Peyer's patch (tissue), 4 donors: ENCODE measurements at regions not wholly inside any gene's neighbourhood (a gene's known extent, or its start where the extent isn't known, plus 50 kb on each side); places are given as distances from the start of the nearest gene placed in this dataset.

Experiments
- DNase-seq, 3 donors: peaks; one replicate each; pipeline ENCODE4 v3.0.0-alpha.2; 2017 to 2019
- H3K27ac ChIP-seq, 4 donors: fragments of 200-600 bp; sonication (generic); one replicate each; pipeline ENCODE4 v1.5.1; 2016 to 2019
- H3K27me3 ChIP-seq, 2 donors: fragments of 200-600 bp; sonication (generic); one replicate each; pipeline ENCODE4 v1.5.1; 2019
- H3K36me3 ChIP-seq, 3 donors: fragments of 200-600 bp; sonication (generic); one replicate each; pipeline ENCODE4 v1.5.1; 2016 to 2019
- H3K4me1 ChIP-seq, 4 donors: fragments of 200-600 bp; sonication (generic); one replicate each; pipeline ENCODE4 v1.5.1; 2016 to 2019
- H3K4me3 ChIP-seq, 4 donors: fragments of 200-600 bp; sonication (generic); 1 replicate in 3 of 4; 2 replicates in 1 of 4; pipeline ENCODE4 v1.5.1; 2016 to 2019; ENCODE audit warnings: mild to moderate bottlenecking in 1 of 4
- H3K9me3 ChIP-seq, 4 donors: fragments of 200-600 bp; sonication (generic); one replicate each; pipeline ENCODE4 v1.5.1; 2016 to 2019; ENCODE audit warnings: mild to moderate bottlenecking in 1 of 4
- CTCF ChIP-seq, 6 experiments: fragments of 450-650 bp in 4 of 6; fragments of 200-600 bp in 2 of 6; sonication (generic) in 1 of 6; IDR thresholded peaks; one replicate each; pipeline ENCODE4 v1.5.1; 2017 to 2019; ENCODE audit warnings: antibody characterized with exemption in 6 of 6, mild to moderate bottlenecking in 3 of 6, moderate library complexity in 1 of 6
- POLR2A ChIP-seq, 2 donors: fragments of 450-650 bp; IDR thresholded peaks; one replicate each; pipeline ENCODE4 v1.5.1; 2017; ENCODE audit warnings: antibody characterized with exemption in 2 of 2, mild to moderate bottlenecking in 2 of 2, moderate library complexity in 2 of 2

- Histone ChIP-seq H3K27me3 (no peaks in the 10 kb centered on the region), H3K27ac (no peak overlapping the region), H3K9me3 (no peaks in the 10 kb centered on the region), H3K36me3 (no peaks in the 10 kb centered on the region), H3K4me3 (no peak overlapping the region), H3K4me1 (peaks cover 0 to 14% (median 0%) of the 10 kb centered on the region in 4 donors)
- DNase-seq: no peak
- TF ChIP-seq POLR2A (IDR thresholded peaks at IDR 0.05): no peak
- no peak for TF ChIP-seq CTCF (IDR thresholded peaks at IDR 0.05)
These were observed 100.8 kb upstream of the FAM20C start for GRCh38 chr7:91396-92175.

GRCh38 chr7:92231-92674 is 100.1 kb upstream of the FAM20C start:
- Histone ChIP-seq H3K9me3 (peaks cover 0 to 4% (median 0%) of the 10 kb centered on the region in 4 donors), H3K4me1 (peaks cover 0 to 14% (median 0%) of the 10 kb centered on the region in 4 donors), H3K27ac (no peak overlapping the region), H3K4me3 (no peak overlapping the region), H3K27me3 (no peaks in the 10 kb centered on the region), H3K36me3 (no peaks in the 10 kb centered on the region)
- TF ChIP-seq CTCF (IDR thresholded peaks at IDR 0.05) (no peak), POLR2A (IDR thresholded peaks at IDR 0.05) (no peak)
- no peak for DNase-seq

GRCh38 chr7:92888-93672 is 99.3 kb upstream of the FAM20C start:
- no peak for DNase-seq
- peaks cover 0 to 14% (median 0%) of the 10 kb centered on the region in 4 donors for H3K4me1 ChIP-seq
- H3K27ac ChIP-seq: no peak overlapping the region
- H3K4me3 ChIP-seq: no peak overlapping the region
- TF ChIP-seq POLR2A (IDR thresholded peaks at IDR 0.05) (no peak), CTCF (IDR thresholded peaks at IDR 0.05) (no peak)
- peaks cover 0 to 8% (median 0%) of the 10 kb centered on the region in 4 donors for H3K9me3 ChIP-seq
- no peaks in the 10 kb centered on the region for H3K36me3 ChIP-seq
- no peaks in the 10 kb centered on the region for H3K27me3 ChIP-seq

- Histone ChIP-seq H3K4me1 (peaks cover 0 to 3% (median 0%) of the 10 kb centered on the region in 4 donors), H3K27ac (no peak overlapping the region), H3K27me3 (no peaks in the 10 kb centered on the region), H3K9me3 (peaks cover 0 to 13% (median 0%) of the 10 kb centered on the region in 4 donors), H3K4me3 (no peak overlapping the region), H3K36me3 (no peaks in the 10 kb centered on the region)
- no peak for DNase-seq
- TF ChIP-seq CTCF (IDR thresholded peaks at IDR 0.05) (no peak), POLR2A (IDR thresholded peaks at IDR 0.05) (no peak)
These were observed 98.0 kb upstream of the FAM20C start for GRCh38 chr7:94251-94801.

GRCh38 chr7:95180-95862 is 97.0 kb upstream of the FAM20C start:
- Histone ChIP-seq H3K4me3 (no peak overlapping the region), H3K36me3 (no peaks in the 10 kb centered on the region), H3K27me3 (no peaks in the 10 kb centered on the region), H3K9me3 (peaks cover 0 to 13% (median 0%) of the 10 kb centered on the region in 4 donors), H3K4me1 (no peaks in the 10 kb centered on the region), H3K27ac (no peak overlapping the region)
- no peak for TF ChIP-seq POLR2A (IDR thresholded peaks at IDR 0.05)
- DNase-seq: no peak
